ENCODE measurements at regions not wholly inside any gene's neighbourhood (a gene's known extent, or its start where the extent isn't known, plus 50 kb on each side); places are given as distances from the start of the nearest gene placed in this dataset.

GRCh38 chr16:86396901-86397311 is 113.4 kb upstream of the FOXF1 start:
- Histone ChIP-seq H3K27me3 (no peaks in the 10 kb centered on the region), H3K9me3 (no peaks in the 10 kb centered on the region), H3K27ac (no peak overlapping the region), H3K36me3 (no peaks in the 10 kb centered on the region), H3K4me1 (no peaks in the 10 kb centered on the region), H3K4me3 (no peak overlapping the region)
- WGBS, 2 donors: 57 to 59% methylated on average over 9 of the region's 9 CpGs
- TF ChIP-seq, protein P1, sequence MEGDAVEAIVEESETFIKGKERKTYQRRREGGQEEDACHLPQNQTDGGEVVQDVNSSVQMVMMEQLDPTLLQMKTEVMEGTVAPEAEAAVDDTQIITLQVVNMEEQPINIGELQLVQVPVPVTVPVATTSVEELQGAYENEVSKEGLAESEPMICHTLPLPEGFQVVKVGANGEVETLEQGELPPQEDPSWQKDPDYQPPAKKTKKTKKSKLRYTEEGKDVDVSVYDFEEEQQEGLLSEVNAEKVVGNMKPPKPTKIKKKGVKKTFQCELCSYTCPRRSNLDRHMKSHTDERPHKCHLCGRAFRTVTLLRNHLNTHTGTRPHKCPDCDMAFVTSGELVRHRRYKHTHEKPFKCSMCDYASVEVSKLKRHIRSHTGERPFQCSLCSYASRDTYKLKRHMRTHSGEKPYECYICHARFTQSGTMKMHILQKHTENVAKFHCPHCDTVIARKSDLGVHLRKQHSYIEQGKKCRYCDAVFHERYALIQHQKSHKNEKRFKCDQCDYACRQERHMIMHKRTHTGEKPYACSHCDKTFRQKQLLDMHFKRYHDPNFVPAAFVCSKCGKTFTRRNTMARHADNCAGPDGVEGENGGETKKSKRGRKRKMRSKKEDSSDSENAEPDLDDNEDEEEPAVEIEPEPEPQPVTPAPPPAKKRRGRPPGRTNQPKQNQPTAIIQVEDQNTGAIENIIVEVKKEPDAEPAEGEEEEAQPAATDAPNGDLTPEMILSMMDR (IDR thresholded peaks at IDR 0.05): no peak
- TF ChIP-seq EP300 (IDR thresholded peaks at IDR 0.05) (no peak), POLR2A (IDR thresholded peaks at IDR 0.05) (no peak)
- no peak for DNase-seq (ENCODE audit: low spot score in 2 of 2)

DNA sequence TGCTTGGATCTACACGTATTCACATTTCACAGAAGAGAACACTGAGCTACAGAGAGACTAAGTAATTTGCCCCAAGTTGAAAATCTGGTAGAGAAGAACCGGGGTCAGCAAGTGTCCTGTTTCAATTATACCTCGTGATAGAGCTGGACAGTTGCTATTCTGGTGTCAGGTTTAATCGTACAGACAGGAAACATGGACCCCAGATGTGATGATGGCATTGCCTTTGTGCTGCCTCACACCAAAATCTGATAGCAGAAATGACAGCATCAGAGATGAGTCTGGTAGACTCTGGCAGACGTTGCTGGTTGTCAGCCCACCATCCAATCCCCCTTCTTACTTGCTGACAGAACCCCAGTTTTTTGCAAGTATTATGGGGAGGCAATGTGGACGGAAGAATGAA is 112.1 kb upstream of the FOXF1 start:
- TF ChIP-seq POLR2A (IDR thresholded peaks at IDR 0.05): no peak
- TF ChIP-seq, protein P1 (IDR thresholded peaks at IDR 0.05): no peak
- no peak for TF ChIP-seq EP300 (IDR thresholded peaks at IDR 0.05)
- Histone ChIP-seq H3K27me3 (no peaks in the 10 kb centered on the region), H3K9me3 (no peaks in the 10 kb centered on the region), H3K4me3 (no peak overlapping the region), H3K36me3 (no peaks in the 10 kb centered on the region), H3K27ac (no peak overlapping the region), H3K4me1 (no peaks in the 10 kb centered on the region)
- WGBS, 2 donors: 77 to 79% methylated on average over 6 of the region's 6 CpGs
- DNase-seq (ENCODE audit: low spot score in 2 of 2): no peak

DNA sequence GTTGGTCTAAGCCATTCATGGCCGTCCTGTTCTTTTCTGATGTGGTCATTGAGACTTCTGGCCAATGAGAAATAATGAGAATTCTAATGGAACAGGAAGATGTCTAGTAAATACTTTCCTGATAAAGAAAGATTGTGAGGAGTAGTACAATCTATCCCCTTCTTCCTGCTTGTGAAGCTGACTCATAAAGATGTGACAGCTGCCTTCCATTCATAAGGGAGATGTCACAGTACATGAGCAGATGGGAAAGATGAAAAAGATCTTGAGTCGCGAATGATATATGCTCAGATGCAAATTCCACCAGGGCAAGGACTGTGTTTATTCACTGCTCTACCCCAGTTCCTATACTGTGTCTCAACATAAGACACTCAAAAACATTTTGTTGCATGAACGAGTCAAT is 111.7 kb upstream of the FOXF1 start:
- Histone ChIP-seq H3K4me3 (no peak overlapping the region), H3K36me3 (no peaks in the 10 kb centered on the region), H3K4me1 (no peaks in the 10 kb centered on the region), H3K9me3 (no peaks in the 10 kb centered on the region), H3K27me3 (no peaks in the 10 kb centered on the region), H3K27ac (no peak overlapping the region)
- TF ChIP-seq POLR2A (IDR thresholded peaks at IDR 0.05): no peak
- no peak for TF ChIP-seq EP300 (IDR thresholded peaks at IDR 0.05)
- TF ChIP-seq, protein P1 (IDR thresholded peaks at IDR 0.05): no peak
- WGBS, 2 donors: 59 to 63% methylated on average over 4 of the region's 4 CpGs
- no peak for DNase-seq (ENCODE audit: low spot score in 2 of 2)

DNA sequence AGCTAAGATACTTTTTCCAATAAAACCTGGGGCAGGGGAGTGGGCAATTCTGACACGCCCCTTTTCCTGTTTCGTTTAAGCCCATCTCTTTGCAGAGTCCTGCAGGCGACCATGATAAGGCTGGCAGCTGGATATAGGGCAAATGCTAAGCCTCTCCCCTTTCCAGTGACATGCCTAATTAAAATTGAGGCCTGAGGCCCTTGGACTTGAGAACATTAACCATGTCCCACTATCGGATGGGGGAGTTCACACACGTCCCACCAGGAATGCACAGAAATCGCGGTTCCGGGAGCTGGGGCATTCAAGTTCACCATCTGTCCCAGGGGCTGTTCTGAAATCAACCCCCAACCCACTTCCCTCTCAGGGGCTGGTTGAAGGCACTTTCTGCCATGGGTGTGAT is 109.2 kb upstream of the FOXF1 start:
- H3K4me1 ChIP-seq: no peaks in the 10 kb centered on the region
- no peak for DNase-seq (ENCODE audit: low spot score in 2 of 2)
- TF ChIP-seq, protein P1 (IDR thresholded peaks at IDR 0.05): no peak
- TF ChIP-seq EP300 (IDR thresholded peaks at IDR 0.05): no peak
- no peak for TF ChIP-seq POLR2A (IDR thresholded peaks at IDR 0.05)
- H3K27me3 ChIP-seq: peaks cover 0 to 6% of the 10 kb centered on the region in 2 donors
- H3K9me3 ChIP-seq: no peaks in the 10 kb centered on the region
- H3K27ac ChIP-seq: no peak overlapping the region
- no peak overlapping the region for H3K4me3 ChIP-seq
- 69 to 73% methylated on average over 8 of the region's 8 CpGs for WGBS, 2 donors
- no peaks in the 10 kb centered on the region for H3K36me3 ChIP-seq

DNA sequence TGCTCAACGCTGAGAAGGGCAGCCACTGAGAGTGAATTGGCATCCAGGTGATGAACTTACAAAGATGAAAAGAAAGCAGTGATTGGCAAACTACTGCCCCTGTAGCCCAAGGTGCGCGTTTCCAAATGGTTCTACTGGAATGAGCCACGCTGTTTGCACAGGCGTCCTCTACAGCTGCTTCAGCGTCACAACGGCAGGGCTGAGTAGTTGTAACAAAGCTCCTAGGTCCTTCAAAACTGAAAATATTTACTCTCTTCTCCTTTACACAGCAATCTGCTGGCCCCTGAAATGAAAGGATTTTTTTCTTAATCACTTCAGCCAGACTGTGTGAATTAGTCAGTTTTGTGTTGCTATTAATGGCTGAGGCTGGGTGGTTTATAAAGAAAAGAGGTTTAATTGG is 107.2 kb upstream of the FOXF1 start:
- no peak overlapping the region for H3K4me3 ChIP-seq
- H3K4me1 ChIP-seq: no peaks in the 10 kb centered on the region
- H3K9me3 ChIP-seq: no peaks in the 10 kb centered on the region
- H3K36me3 ChIP-seq: no peaks in the 10 kb centered on the region
- peaks cover 0 to 6% of the 10 kb centered on the region in 2 donors for H3K27me3 ChIP-seq
- no peak for DNase-seq (ENCODE audit: low spot score in 2 of 2)
- H3K27ac ChIP-seq: no peak overlapping the region
- TF ChIP-seq, protein P1 (IDR thresholded peaks at IDR 0.05): no peak
- TF ChIP-seq POLR2A (IDR thresholded peaks at IDR 0.05): no peak
- no peak for TF ChIP-seq EP300 (IDR thresholded peaks at IDR 0.05)
- 85 to 92% methylated on average over 7 of the region's 7 CpGs for WGBS, 2 donors

Measured in tibial nerve (tissue), 4 donors.